Testis (tissue), 2 donors: ENCODE measurements at regions not wholly inside any gene's neighbourhood (a gene's known extent, or its start where the extent isn't known, plus 50 kb on each side); places are given as distances from the start of the nearest gene placed in this dataset.

Experiments used
- POLR2A ChIP-seq: fragments of 450-650 bp; IDR thresholded peaks from one replicate; pipeline ENCODE4 v1.6.1; 2017; ENCODE audit warnings: antibody characterized with exemption, mild to moderate bottlenecking, moderate library complexity
- TF ChIP-seq, protein P1 (sequence below), 3 experiments: fragments of 450-650 bp in 2 of 3; fragments of 200-600 bp in 1 of 3; sonication (generic) in 1 of 3; IDR thresholded peaks; one replicate each; pipeline ENCODE4 v1.5.1; 2016 to 2019; ENCODE audit warnings: antibody characterized with exemption in 3 of 3, mild to moderate bottlenecking in 2 of 3, moderate library complexity in 1 of 3

- TF ChIP-seq POLR2A, result no peak
- TF ChIP-seq, protein P1, sequence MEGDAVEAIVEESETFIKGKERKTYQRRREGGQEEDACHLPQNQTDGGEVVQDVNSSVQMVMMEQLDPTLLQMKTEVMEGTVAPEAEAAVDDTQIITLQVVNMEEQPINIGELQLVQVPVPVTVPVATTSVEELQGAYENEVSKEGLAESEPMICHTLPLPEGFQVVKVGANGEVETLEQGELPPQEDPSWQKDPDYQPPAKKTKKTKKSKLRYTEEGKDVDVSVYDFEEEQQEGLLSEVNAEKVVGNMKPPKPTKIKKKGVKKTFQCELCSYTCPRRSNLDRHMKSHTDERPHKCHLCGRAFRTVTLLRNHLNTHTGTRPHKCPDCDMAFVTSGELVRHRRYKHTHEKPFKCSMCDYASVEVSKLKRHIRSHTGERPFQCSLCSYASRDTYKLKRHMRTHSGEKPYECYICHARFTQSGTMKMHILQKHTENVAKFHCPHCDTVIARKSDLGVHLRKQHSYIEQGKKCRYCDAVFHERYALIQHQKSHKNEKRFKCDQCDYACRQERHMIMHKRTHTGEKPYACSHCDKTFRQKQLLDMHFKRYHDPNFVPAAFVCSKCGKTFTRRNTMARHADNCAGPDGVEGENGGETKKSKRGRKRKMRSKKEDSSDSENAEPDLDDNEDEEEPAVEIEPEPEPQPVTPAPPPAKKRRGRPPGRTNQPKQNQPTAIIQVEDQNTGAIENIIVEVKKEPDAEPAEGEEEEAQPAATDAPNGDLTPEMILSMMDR (IDR thresholded peaks at IDR 0.05), result no peak
Measured at GRCh38 chr3:102896851-102897621, 462.2 kb downstream of the ZPLD1 start.
